GM21360 (cell line): ENCODE measurements at regions not wholly inside any gene's neighbourhood (a gene's known extent, or its start where the extent isn't known, plus 50 kb on each side); places are given as distances from the start of the nearest gene placed in this dataset.

ENCODE experiments used
- ATAC-seq: cut with Tn5 transposase; IDR thresholded peaks from one replicate; pipeline ENCODE4 v1.9.1; 2021; ENCODE audit warnings: mild to moderate bottlenecking, moderate library complexity; ENCODE audit not compliant: unreplicated experiment

DNA sequence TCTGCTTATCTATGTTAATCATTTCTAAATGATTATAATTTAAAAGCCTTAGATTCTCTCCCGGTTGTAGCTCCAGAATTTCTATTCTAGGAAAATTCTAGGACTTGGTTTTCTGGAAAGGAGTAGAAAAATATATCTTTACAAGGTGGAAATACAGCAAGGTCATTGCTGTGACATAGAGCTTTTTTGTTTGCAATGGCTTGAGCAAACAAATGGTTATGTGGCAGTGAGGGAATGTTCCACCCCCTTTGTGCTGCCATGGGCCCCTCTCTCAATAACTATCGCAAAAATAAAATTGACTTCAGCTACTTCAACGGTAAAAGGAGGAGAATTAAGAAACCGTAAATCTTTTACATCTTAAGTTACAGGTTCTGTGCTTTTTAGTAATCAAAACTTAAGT is 517.1 kb downstream of the EPHA3 start:
- ATAC-seq = no peak

- ATAC-seq = no peak
Measured at GRCh38 chr3:89625945-89626344, 518.5 kb downstream of the EPHA3 start.

DNA sequence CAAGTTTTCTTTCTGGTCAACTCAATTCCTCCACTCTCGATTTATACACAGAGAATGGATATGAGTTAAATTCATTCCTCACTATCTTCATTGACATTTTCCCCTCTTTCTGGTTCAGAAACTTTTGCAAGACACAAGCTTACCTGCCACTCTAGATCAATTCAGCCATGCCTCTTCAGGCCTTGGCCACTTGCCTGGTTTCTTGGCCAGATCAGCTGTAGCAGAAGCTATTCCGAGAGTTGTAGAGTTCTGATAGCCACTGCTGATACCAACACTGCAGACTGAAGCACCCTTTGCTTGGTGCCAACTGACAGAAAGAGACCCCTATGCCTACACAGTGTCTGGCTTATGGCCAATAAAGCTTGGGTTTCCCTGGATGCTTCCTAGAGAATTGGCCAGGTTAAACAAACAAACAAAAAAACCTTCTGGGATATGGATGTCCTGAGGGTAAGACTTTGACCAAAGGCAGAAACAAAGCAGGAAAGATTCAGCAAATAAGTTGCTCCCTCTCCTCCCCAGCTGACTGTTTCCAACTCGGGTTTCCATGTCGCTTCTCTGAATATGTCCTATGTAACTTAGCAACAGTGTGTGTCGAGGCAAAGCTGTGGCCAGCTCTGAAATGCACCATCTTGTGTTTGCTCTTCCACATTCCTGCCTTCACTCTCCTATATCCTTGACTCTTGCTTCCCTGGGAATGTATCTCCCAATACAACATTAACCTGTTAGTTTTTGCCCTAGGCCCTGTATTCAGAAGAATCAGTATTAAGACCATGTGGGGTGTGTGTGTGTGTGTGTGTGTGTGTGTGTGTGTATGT is 521.6 kb downstream of the EPHA3 start:
- ATAC-seq = no peak

DNA sequence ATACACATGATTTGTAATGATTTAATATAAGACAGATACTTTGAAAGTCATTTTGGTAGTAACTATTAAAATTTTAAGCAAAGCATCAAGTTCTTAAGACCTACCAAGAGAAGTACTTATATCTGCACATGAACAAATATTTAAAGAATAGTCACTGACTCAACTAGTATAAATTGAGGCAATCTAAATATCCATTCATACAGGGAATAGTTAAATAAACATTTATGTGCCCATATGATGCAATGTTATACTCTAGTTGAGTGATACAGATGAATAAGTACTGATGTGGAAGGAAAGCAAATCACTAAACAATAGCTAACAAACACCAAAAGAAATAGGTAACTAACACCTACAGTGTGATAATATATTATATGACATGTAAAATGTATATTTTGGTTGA is 527.7 kb downstream of the EPHA3 start:
- no peak for ATAC-seq

DNA sequence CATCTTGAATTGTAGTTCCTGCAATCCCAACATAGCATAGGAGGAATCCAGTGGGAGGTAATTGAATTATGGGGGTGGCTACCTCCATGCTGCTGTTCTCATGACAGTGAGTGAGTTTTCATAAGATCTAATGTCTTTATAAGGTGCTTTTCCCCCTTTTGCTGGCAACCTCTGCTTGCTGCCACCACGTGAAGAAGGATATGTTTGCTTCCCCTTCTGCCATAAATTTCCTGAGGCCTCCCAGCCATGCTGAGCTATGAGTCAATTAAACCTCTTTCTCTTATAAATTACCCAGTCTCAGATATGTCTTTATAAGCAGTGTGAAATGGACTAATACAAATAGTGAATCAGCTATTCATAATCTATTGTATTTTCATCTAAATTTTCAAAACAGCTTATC is 537.3 kb downstream of the EPHA3 start:
- no peak for ATAC-seq

GRCh38 chr3:89649431-89649830 is 542.0 kb downstream of the EPHA3 start:
- ATAC-seq = no peak

- no peak for ATAC-seq
Measured at GRCh38 chr3:89654031-89654430, 546.6 kb downstream of the EPHA3 start.

GRCh38 chr3:89656388-89656787 is 549.0 kb downstream of the EPHA3 start:
- ATAC-seq = no peak

DNA sequence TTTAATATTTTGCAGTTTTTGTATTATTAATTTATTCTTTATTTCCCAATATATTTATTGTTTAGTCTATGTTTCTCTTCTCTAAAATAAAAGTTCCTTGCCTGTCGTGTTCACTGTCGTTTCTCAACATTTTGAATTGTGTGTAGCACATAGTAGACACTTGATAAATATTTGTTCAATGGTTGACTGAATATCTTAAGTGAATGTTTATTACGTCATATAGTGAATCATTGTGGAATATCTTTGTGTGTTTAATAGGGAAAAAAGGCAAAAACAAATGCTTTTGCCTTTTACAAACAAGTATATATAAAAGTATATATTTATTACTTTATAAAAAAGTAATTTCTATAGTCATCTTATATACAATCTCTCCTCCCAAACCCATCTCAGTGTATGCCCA is 572.3 kb downstream of the EPHA3 start:
- no peak for ATAC-seq

- ATAC-seq = no peak
Measured at GRCh38 chr3:89682556-89682955, 575.1 kb downstream of the EPHA3 start.

GRCh38 chr3:89685731-89686130 is 578.3 kb downstream of the EPHA3 start:
- ATAC-seq = no peak

GRCh38 chr3:89690646-89691045 is 583.2 kb downstream of the EPHA3 start:
- no peak for ATAC-seq

- ATAC-seq = no peak
Measured at GRCh38 chr3:89692601-89693000, 585.2 kb downstream of the EPHA3 start.

DNA sequence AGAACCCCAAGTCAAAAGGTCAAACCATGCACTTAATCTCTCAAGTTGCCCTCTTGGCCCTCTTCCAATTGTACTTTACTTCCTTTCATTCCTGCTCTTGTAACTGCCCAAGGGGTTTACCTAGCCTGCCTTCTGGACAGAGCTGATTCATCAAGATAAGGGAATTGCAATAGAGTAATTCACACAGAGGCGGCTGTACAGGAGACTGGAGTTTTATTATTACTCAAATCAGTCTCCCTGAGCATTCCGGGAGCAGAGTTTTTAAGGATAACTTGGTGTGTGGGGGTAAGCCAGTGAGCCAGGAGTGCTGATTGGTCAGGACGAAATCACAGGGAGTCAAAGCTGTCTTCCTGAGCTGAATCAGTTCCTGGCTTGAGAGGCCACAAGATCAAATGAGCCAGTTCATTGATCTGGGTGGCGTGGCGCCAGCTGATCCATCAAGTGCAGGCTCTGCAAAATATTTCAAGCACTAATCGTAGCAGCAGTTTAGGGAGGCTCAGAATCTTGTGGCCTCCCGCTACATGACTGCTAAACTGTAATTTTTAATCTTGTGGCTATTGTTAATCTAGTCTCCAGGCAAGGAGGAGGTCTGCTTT is 590.0 kb downstream of the EPHA3 start:
- ATAC-seq = no peak

DNA sequence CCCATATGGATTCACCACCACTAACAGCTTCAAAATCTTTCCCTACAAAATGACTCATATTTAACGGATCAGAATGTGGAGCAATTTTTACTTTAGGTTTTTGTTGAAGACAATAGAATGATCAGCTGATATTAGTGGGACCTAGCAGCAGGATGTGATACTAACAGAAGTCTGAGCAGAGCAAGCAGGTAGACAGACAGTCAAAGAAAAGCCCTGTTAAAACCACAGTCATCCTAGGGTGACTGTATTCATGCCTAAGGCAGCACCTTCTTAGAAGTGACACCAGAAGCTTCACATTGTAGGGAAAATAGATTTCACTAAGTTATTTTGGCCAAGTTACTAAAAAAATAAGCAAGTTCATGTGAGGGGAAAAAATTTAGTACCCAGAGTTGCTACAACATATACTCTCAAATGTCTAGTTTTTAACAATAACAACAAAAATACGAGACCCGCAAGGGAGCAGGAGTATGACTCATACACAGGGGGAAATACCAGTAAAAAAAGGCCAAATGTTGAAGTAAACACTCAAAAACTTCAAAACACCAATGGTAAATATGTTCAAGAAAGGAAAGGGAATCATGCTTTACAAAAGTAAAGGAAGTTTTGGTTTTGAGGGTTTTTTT is 590.9 kb downstream of the EPHA3 start:
- ATAC-seq = no peak

DNA sequence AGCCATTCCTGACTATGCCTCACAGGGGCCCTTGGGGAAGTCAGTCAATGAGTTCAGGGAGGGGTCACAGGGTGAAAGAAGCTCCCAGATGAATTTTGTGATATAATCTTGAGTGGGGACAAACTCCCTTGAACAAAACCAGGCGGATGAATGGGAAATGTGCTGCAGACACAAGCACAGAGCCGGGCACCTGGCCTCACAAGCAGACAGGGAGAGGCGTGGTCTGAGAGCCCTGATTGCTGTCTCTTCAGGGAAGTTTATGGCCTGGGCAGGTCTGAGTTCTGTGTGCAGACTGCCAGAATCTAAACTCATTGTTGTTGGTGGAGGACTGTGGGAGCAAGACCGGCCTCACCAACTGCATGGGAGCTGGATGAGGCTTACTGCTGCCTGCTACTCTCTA is 591.8 kb downstream of the EPHA3 start:
- no peak for ATAC-seq

DNA sequence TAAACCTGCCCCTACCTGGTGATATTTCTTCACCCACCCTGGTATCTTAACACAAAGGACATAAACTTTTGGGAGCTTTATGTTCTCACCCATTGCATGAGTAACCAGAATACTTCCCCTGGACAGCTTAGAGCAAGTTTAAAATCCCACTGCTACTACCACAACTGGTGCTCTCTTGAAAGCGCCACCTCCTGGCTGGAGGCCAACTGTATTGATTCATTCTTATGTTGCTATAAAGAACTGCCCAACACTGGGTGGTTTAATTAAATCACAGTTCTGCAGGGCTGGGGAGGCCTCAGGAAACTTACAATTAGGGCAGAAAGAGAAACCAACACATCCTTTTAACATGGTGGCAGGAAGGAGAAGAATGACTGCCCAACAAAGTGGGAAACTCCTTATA is 592.4 kb downstream of the EPHA3 start:
- ATAC-seq = no peak

- no peak for ATAC-seq
Measured at GRCh38 chr3:89702404-89702803, 595.0 kb downstream of the EPHA3 start.

GRCh38 chr3:89713196-89713595 is 605.8 kb downstream of the EPHA3 start:
- ATAC-seq = no peak

DNA sequence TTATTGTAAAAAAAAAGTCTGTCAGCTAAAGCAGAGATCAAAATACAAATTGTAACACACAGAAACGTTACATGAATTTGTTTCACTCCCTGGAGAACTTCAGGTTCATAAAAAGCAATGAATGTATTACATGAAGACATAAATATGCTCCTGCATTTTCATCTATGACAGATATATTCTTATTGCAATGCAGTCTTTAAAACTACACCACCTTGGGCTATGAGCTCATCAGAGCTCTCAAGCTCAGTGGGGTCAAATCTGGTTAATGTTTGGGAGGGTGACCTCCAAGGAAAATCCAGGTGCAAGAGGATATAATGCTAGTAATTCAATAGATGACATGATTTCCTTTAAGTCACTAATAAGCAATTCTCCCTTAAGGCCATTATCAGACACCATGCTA is 606.8 kb downstream of the EPHA3 start:
- no peak for ATAC-seq

DNA sequence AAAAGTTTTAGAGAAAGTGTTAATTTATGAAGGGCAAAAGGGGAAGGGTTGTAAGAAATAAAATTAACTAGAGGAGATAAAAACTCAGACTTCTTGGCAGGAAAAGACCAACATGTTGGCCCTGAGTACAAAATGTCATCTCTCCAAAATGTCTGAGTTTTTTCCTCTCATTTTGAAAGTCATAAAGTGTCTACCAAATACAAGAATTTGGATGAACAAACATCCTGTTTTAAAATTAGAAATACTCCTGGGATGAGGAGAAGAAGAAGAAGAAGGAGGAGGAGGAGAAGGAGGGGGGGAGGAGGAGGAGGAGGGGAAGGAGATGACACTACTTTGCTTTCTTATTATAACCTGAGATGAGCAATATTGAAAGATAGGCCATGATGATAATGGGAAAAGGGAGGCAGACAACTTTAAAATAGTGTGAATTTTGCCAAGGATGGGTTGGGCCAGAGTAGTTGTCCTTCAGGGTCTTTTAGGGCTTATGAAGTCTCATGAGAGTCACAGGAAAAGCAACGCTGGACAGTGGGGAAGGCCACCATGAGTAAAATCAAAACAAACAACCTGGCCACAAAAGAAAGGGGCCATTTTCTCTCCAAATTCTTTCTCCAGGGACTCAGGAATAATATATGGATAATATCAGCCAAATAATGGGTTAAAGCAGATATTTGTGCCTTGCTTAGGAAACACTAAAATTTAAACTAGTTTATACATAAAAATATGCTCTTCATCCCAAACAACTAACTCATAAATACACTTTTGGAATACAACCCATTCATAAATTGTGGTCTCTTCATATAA is 632.9 kb downstream of the EPHA3 start:
- no peak for ATAC-seq

- no peak for ATAC-seq
Measured at GRCh38 chr3:89740881-89741177, 633.4 kb downstream of the EPHA3 start.
